IMR-90 (cell line): ENCODE measurements at regions not wholly inside any gene's neighbourhood (a gene's known extent, or its start where the extent isn't known, plus 50 kb on each side); places are given as distances from the start of the nearest gene placed in this dataset.
A peak's percentile ranks its signal among the peaks of the same experiment; 100 is the strongest.

Experiments
- ATAC-seq: fragments of 200-7000 bp; cut with Tn5 transposase; 2 replicates; pipeline ENCODE4 v1.9.1; 2020; ENCODE audit warnings: low read depth, mild to moderate bottlenecking, moderate library complexity
- BruUV-seq: library from RNA; stranded (reverse); fragments of 400-500 nt; replicated peaks from 2 replicates; lab custom pipeline; 2021; lab: Mats Ljungman, UMichigan
- CTCF ChIA-PET: fragments of 300-600 bp; formaldehyde crosslinking; extraction: SDS; loops from one replicate; lab custom pipeline; 2021; ENCODE audit warnings: antibody characterized with exemption; lab: Yijun Ruan, JAX
- POLR2A ChIA-PET: fragments of 300-600 bp; sonication (Branson Sonifier 250); formaldehyde crosslinking; loops from one replicate; lab custom pipeline; 2022; ENCODE audit warnings: antibody characterized with exemption; ENCODE audit not compliant: unreplicated experiment; lab: Charles Lee
- DNase-seq: peaks from one replicate; pipeline ENCODE4 v3.0.0; 2013
- H2AFZ ChIP-seq: replicated peaks from 2 replicates; pipeline ENCODE3; 2013; ENCODE audit warnings: low read length, mild to moderate bottlenecking; ENCODE audit not compliant: poor library complexity
- H2AK5ac ChIP-seq: 2 replicates; pipeline ENCODE4 v1.6.1; 2013; ENCODE audit warnings: low read depth, low read length, inconsistent platforms
- H2AK9ac ChIP-seq: replicated peaks from 2 replicates; pipeline ENCODE3; 2013; ENCODE audit warnings: mild to moderate bottlenecking, low read depth, low read length, moderate library complexity; ENCODE audit not compliant: poor library complexity
- H2BK120ac ChIP-seq: 2 replicates; pipeline ENCODE4 v1.6.1; 2013; ENCODE audit warnings: low read depth, low read length, inconsistent platforms
- H2BK15ac ChIP-seq: 3 replicates; pipeline ENCODE4 v1.6.1; 2013; ENCODE audit warnings: low read depth, low read length, inconsistent platforms
- H2BK20ac ChIP-seq: 2 replicates; pipeline ENCODE4 v1.6.1; 2013; ENCODE audit warnings: low read depth, mild to moderate bottlenecking, inconsistent platforms, low read length, moderate library complexity
- H2BK5ac ChIP-seq: 2 replicates; pipeline ENCODE4 v1.6.1; 2013; ENCODE audit warnings: mild to moderate bottlenecking, low read depth, low read length, inconsistent platforms; ENCODE audit not compliant: poor library complexity, severe bottlenecking
- H3K14ac ChIP-seq: replicated peaks from 2 replicates; pipeline ENCODE4 v1.6.1; 2013; ENCODE audit warnings: low read depth, low read length, inconsistent platforms
- H3K18ac ChIP-seq: 2 replicates; pipeline ENCODE4 v1.6.1; 2013; ENCODE audit warnings: low read depth, low read length, control low read depth
- H3K23ac ChIP-seq: 2 replicates; pipeline ENCODE4 v1.6.1; 2013; ENCODE audit warnings: low read depth, low read length, inconsistent platforms
- H3K27ac ChIP-seq: 2 replicates; pipeline ENCODE4 v1.5.1; 2013; ENCODE audit warnings: mild to moderate bottlenecking, control low read depth, low read length; ENCODE audit not compliant: insufficient read depth
- H3K27me3 ChIP-seq: 2 replicates; pipeline ENCODE4 v1.6.1; 2013; ENCODE audit warnings: low read length; ENCODE audit not compliant: control insufficient read depth, insufficient read depth
- H3K36me3 ChIP-seq: 2 replicates; pipeline ENCODE4 v1.6.1; 2013; ENCODE audit warnings: low read length, mixed read lengths; ENCODE audit not compliant: control insufficient read depth, insufficient read depth
- H3K4ac ChIP-seq: 2 replicates; pipeline ENCODE4 v1.6.1; 2013; ENCODE audit warnings: low read depth, low read length, inconsistent platforms
- H3K4me1 ChIP-seq: 2 replicates; pipeline ENCODE4 v1.6.1; 2013; ENCODE audit warnings: low read length, mixed read lengths; ENCODE audit not compliant: control insufficient read depth, insufficient read depth
- H3K4me2 ChIP-seq: 2 replicates; pipeline ENCODE4 v1.6.1; 2013; ENCODE audit warnings: low read depth, mild to moderate bottlenecking, control low read depth, low read length, moderate library complexity
- H3K4me3 ChIP-seq: 2 replicates; pipeline ENCODE4 v1.5.1; 2013; ENCODE audit warnings: low read depth, mild to moderate bottlenecking, control low read depth, low read length, moderate library complexity; ENCODE audit not compliant: insufficient read depth
- H3K56ac ChIP-seq: 2 replicates; pipeline ENCODE4 v1.6.1; 2013; ENCODE audit warnings: low read length, inconsistent platforms; ENCODE audit not compliant: insufficient read depth; ENCODE audit errors: extremely low read depth
- H3K79me1 ChIP-seq, 2 experiments: 2 replicates each; pipeline ENCODE4 v1.6.1; 2013; ENCODE audit warnings: low read length in 2 of 2, inconsistent platforms in 1 of 2, low read depth in 1 of 2
- H3K9ac ChIP-seq: 2 replicates; pipeline ENCODE4 v1.6.1; 2013; ENCODE audit warnings: low read depth, low read length, control low read depth
- H3K9me1 ChIP-seq: 2 replicates; pipeline ENCODE4 v1.6.1; 2013; ENCODE audit warnings: low read length, inconsistent platforms; ENCODE audit not compliant: insufficient read depth
- H3K9me3 ChIP-seq: 2 replicates; pipeline ENCODE4 v1.6.1; 2013; ENCODE audit warnings: low read length; ENCODE audit not compliant: control insufficient read depth, insufficient read depth
- H4K20me1 ChIP-seq: 2 replicates; pipeline ENCODE4 v1.6.1; 2013; ENCODE audit warnings: low read length, inconsistent platforms; ENCODE audit not compliant: insufficient read depth
- H4K5ac ChIP-seq: 2 replicates; pipeline ENCODE4 v1.6.1; 2013; ENCODE audit warnings: mild to moderate bottlenecking, low read depth, low read length, control low read depth
- H4K8ac ChIP-seq, 2 experiments: 2 replicates each; pipeline ENCODE4 v1.6.1; 2013; ENCODE audit warnings: low read depth in 2 of 2, low read length in 2 of 2, control low read depth in 1 of 2, inconsistent platforms in 1 of 2
- H4K91ac ChIP-seq: 2 replicates; pipeline ENCODE4 v1.6.1; 2013; ENCODE audit warnings: low read depth, low read length, inconsistent platforms; ENCODE audit not compliant: insufficient read depth
- MAFK ChIP-seq: IDR thresholded peaks from 2 replicates; pipeline ENCODE4 v1.6.1; 2012; ENCODE audit warnings: low read depth, low read length, improper control_type of control experiment
- dilution Hi-C: fragments of 300-500 bp; cut with HindIII; formaldehyde crosslinking; loops from one replicate; pipeline ENCODE4 v1.14.3; 2018; ENCODE audit warnings: low sequenced_read_pairs; ENCODE audit not compliant: unreplicated experiment
- in situ Hi-C: fragments of 300-500 bp; cut with MboI; formaldehyde crosslinking; loops from 3 replicates; pipeline ENCODE4 v1.14.3; 2019; ENCODE audit warnings: low sequenced_read_pairs, inconsistent platforms, mixed read lengths
- intact Hi-C: fragments of 100-400 bp; cut with micrococcal nuclease; formaldehyde crosslinking; loops from 2 replicates; pipeline ENCODE4 v1.10.0; 2022
- TF ChIP-seq, protein P1 (sequence below): fragments of 150-350 bp; IDR thresholded peaks from 2 replicates; pipeline ENCODE4 v1.6.1; 2017; ENCODE audit warnings: mild to moderate bottlenecking, antibody characterized with exemption, low read length, low read depth

DNA sequence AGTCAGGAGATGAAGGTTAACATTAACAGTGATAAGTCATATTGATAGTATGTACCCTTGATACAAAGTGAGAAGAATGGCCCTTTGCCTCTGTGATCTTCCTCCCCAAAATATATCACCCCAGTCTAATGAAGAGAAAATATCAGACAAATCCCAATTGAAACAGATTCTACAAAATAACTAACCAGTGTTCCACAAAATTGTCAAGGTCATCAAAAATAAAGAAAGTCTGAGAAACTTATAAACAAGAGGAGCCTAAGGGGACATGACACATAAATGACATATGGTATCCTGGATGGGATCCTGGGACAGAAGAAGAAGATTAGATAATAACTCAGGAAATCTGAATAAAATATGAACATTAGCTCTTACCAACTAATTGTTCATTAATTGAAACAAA lies 398.4 kb downstream of the DSC3 start:
- intact Hi-C loops: no loop called here
- CTCF ChIA-PET: no interaction called here
- no TSS peak for BruUV-seq

More for the DNA sequence above, 398.4 kb downstream of the DSC3 start:
- TF ChIP-seq MAFK: peak; percentile 73
- TF ChIP-seq, protein P1, sequence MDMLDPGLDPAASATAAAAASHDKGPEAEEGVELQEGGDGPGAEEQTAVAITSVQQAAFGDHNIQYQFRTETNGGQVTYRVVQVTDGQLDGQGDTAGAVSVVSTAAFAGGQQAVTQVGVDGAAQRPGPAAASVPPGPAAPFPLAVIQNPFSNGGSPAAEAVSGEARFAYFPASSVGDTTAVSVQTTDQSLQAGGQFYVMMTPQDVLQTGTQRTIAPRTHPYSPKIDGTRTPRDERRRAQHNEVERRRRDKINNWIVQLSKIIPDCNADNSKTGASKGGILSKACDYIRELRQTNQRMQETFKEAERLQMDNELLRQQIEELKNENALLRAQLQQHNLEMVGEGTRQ: no peak
- H2AK5ac ChIP-seq: no peak overlapping the region
- no peak overlapping the region for H2BK120ac ChIP-seq
- H3K56ac ChIP-seq: no peak overlapping the region
- no peak overlapping the region for H2BK5ac ChIP-seq
- POLR2A ChIA-PET: no interaction called here
- H3K23ac ChIP-seq: no peak overlapping the region
- H3K9me3 ChIP-seq: 0 out of 2 replicates have a peak, but pooled peaks cover 4% of the 10 kb centered on the region
- no peaks in the 10 kb centered on the region for H3K4me1 ChIP-seq
- H2BK20ac ChIP-seq: no peak overlapping the region
- H3K4me3 ChIP-seq: no peak overlapping the region
- H3K79me1 ChIP-seq: no peaks in the 10 kb centered on the region
- H4K91ac ChIP-seq: no peak overlapping the region
- no peaks in the 10 kb centered on the region for H3K27me3 ChIP-seq
- no peaks in the 10 kb centered on the region for H3K36me3 ChIP-seq
- H3K14ac ChIP-seq: no peak overlapping the region
- no peak overlapping the region for H2BK15ac ChIP-seq
- H3K27ac ChIP-seq: no peak overlapping the region
- no peak overlapping the region for H2AFZ ChIP-seq
- H3K18ac ChIP-seq: no peak overlapping the region
- no peak overlapping the region for H2AK9ac ChIP-seq
- no peak overlapping the region for H3K9ac ChIP-seq
- no peak overlapping the region for H4K5ac ChIP-seq
- H4K8ac ChIP-seq: no peak overlapping the region
- no peak overlapping the region for H3K4me2 ChIP-seq
- in situ Hi-C loops (no loop called here), dilution Hi-C loops (no loop called here)
- no peak for DNase-seq
- ATAC-seq: no peak
- no peaks in the 10 kb centered on the region for H3K9me1 ChIP-seq
- no peaks in the 10 kb centered on the region for H4K20me1 ChIP-seq
- H3K4ac ChIP-seq: no peak overlapping the region
